Heart right ventricle (tissue), 16 donors: ENCODE measurements at regions not wholly inside any gene's neighbourhood (a gene's known extent, or its start where the extent isn't known, plus 50 kb on each side); places are given as distances from the start of the nearest gene placed in this dataset.
"Not testable (repeated sequence)": the region's sequence is repeated elsewhere in the genome, so short reads cannot be mapped to it uniquely, and the experiment has no call there.

ENCODE experiments used
- ATAC-seq, 8 donors: fragments of 200-7000 bp; cut with Tn5 transposase; one replicate each; pipeline ENCODE4 v1.9.1; 2020; ENCODE audit warnings: mild to moderate bottlenecking in 8 of 8, moderate library complexity in 8 of 8, moderate number of reproducible peaks in 1 of 8
- DNase-seq, 2 donors: peaks; one replicate each; pipeline ENCODE4 v3.0.0-alpha.2; 2020
- H3K27ac ChIP-seq, 10 donors: fragments of 200-600 bp; sonication (generic) in 2 of 10; one replicate each; pipeline versions ENCODE4 v1.5.0 to v1.8.0; 2020 to 2022; ENCODE audit warnings: mild to moderate bottlenecking in 3 of 10
- H3K27me3 ChIP-seq, 7 donors: fragments of 200-600 bp; one replicate each; pipeline ENCODE4 v1.8.0; 2021 to 2022; ENCODE audit warnings: mild to moderate bottlenecking in 2 of 7
- H3K36me3 ChIP-seq, 9 donors: fragments of 200-600 bp; sonication (generic) in 1 of 9; one replicate each; pipeline versions ENCODE4 v1.5.0 to v1.8.0; 2020 to 2022; ENCODE audit warnings: mild to moderate bottlenecking in 2 of 9
- H3K4me1 ChIP-seq, 9 donors: fragments of 200-600 bp; sonication (generic) in 1 of 9; one replicate each; pipeline versions ENCODE4 v1.5.0 to v1.8.0; 2020 to 2022; ENCODE audit warnings: mild to moderate bottlenecking in 4 of 9
- H3K4me3 ChIP-seq, 10 donors: fragments of 200-600 bp; sonication (generic) in 2 of 10; one replicate each; pipeline versions ENCODE4 v1.5.0 to v1.8.0; 2020 to 2022; ENCODE audit warnings: mild to moderate bottlenecking in 7 of 10, moderate library complexity in 2 of 10
- H3K9me3 ChIP-seq, 11 donors: fragments of 200-600 bp in 10 of 11; sonication (generic) in 2 of 11; one replicate each; pipeline versions ENCODE4 v1.5.0 to v1.8.0; 2013 to 2022; ENCODE audit warnings: mild to moderate bottlenecking in 2 of 11, control low read depth in 1 of 11, moderate library complexity in 1 of 11
- CTCF ChIP-seq, 9 donors: fragments of 200-600 bp; sonication (generic) in 2 of 9; IDR thresholded peaks; one replicate each; pipeline versions ENCODE4 v1.5.0 to v1.8.0; 2021 to 2022; ENCODE audit warnings: antibody characterized with exemption in 9 of 9, mild to moderate bottlenecking in 5 of 9, moderate library complexity in 1 of 9
- WGBS, 2 donors: extraction: QIAGEN DNeasy Blood & Tissue Kit; methylation state at CpG; one replicate each; pipeline ENCODE4 v1.1.7; 2013; ENCODE audit warnings: inconsistent platforms in 1 of 2; 5-methylcytosine and 5-hydroxymethylcytosine counted together
- intact Hi-C, 10 donors: fragments of 100-400 bp; cut with DNase I; formaldehyde crosslinking; loops; one replicate each; pipeline versions ENCODE4 v1.11.1 to v1.14.2; 2022
- donor health status: Arrhythmogenic right ventricular cardiomyopathy.
- donor health status: ischemic (EF 13 %, LVEDD 7.1; RV severe dilation, severe dysfunction).
- donor health status: healthy with polysubstance abuse.
- donor health status: DM: no; HTN: yes; CAD: no.
- donor health status: DM: no; HTN: no; CAD: no.
- donor health status: ischemic (EF 25% LVEDD 6.9; RV normal size, moderate dysfunction).
- donor health status: ischemic (EF 25% LVEDD 5.7; RV mildly dilated, moderate dysfunction).
- donor health status: healthy.
- donor health status: DM: yes; HTN: yes; CAD: no.
- donor health status: Ischemic cardiomyopathy.
- donor health status: ischemic (EF 35%, LVEDD 5.7; RV mildly dilated, moderate dysfunction).
- donor health status: nonischemic (EF 11% LVEDD 7.7; RV severe dilation, severe dysfunction).
- donor health status: DM: yes; HTN: yes; CAD: no.
- donor health status: PGD.
- donor health status: ischemic (EF 29% LVEDD 5.4; RV normal size, mild dysfunction).
- donor health status: nonischemic (EF 23%, LVEDD 6.1; RV moderate dilation, normal function).

- ATAC-seq (no peak), DNase-seq (no peak)
- Histone ChIP-seq H3K27ac (no peak overlapping the region), H3K9me3 (peaks cover 0 to 7% (median 0%) of the 10 kb centered on the region in 11 donors), H3K4me3 (no peak overlapping the region), H3K27me3 (no peaks in the 10 kb centered on the region), H3K36me3 (no peaks in the 10 kb centered on the region), H3K4me1 (no peaks in the 10 kb centered on the region)
- TF ChIP-seq CTCF (IDR thresholded peaks at IDR 0.05) = no peak
- intact Hi-C loops = no loop called here
These were observed 188.6 kb downstream of the TFAP2B start for GRCh38 chr6:51007237-51007636.

GRCh38 chr6:51008693-51009092 lies 190.0 kb downstream of the TFAP2B start:
- 68 to 79% methylated on average over 1 of the region's 1 CpG for WGBS, 2 donors
- not testable (repeated sequence) for ATAC-seq

GRCh38 chr6:51013376-51013775 lies 194.7 kb downstream of the TFAP2B start:
- DNase-seq = no peak
- ATAC-seq = no peak
- Histone ChIP-seq H3K4me1 (no peaks in the 10 kb centered on the region), H3K27ac (no peak overlapping the region), H3K9me3 (peaks cover 0 to 7% (median 0%) of the 10 kb centered on the region in 11 donors), H3K4me3 (no peak overlapping the region), H3K36me3 (no peaks in the 10 kb centered on the region), H3K27me3 (no peaks in the 10 kb centered on the region)
- no peak for TF ChIP-seq CTCF (IDR thresholded peaks at IDR 0.05)
- intact Hi-C loops = no loop called here

More at GRCh38 chr6:51008693-51009092, 190.0 kb downstream of the TFAP2B start:
- H3K9me3 ChIP-seq, H3K27me3 ChIP-seq, H3K27ac ChIP-seq, DNase-seq, intact Hi-C loops, H3K4me3 ChIP-seq, H3K36me3 ChIP-seq, H3K4me1 ChIP-seq: not testable (repeated sequence)

- H3K4me3 ChIP-seq = no peak overlapping the region
- intact Hi-C loops = no loop called here
- 88 to 90% methylated on average over 6 of the region's 6 CpGs for WGBS, 2 donors
- H3K4me1 ChIP-seq = no peaks in the 10 kb centered on the region
- no peak for TF ChIP-seq CTCF (IDR thresholded peaks at IDR 0.05)
- no peak overlapping the region for H3K27ac ChIP-seq
- H3K9me3 ChIP-seq = peaks cover 0 to 4% (median 0%) of the 10 kb centered on the region in 11 donors
- no peaks in the 10 kb centered on the region for H3K36me3 ChIP-seq
- ATAC-seq (no peak), DNase-seq (no peak)
- no peaks in the 10 kb centered on the region for H3K27me3 ChIP-seq
These were observed 196.7 kb downstream of the TFAP2B start for GRCh38 chr6:51015394-51015793.

GRCh38 chr6:51016489-51016888 lies 197.8 kb downstream of the TFAP2B start:
- intact Hi-C loops = no loop called here
- no peaks in the 10 kb centered on the region for H3K9me3 ChIP-seq
- no peak for DNase-seq
- H3K27me3 ChIP-seq = no peaks in the 10 kb centered on the region
- WGBS, 2 donors = 73 to 76% methylated on average over 1 of the region's 1 CpG
- H3K4me3 ChIP-seq = no peak overlapping the region
- TF ChIP-seq CTCF (IDR thresholded peaks at IDR 0.05) = no peak
- H3K4me1 ChIP-seq = no peaks in the 10 kb centered on the region
- no peaks in the 10 kb centered on the region for H3K36me3 ChIP-seq
- ATAC-seq = no peak
- no peak overlapping the region for H3K27ac ChIP-seq
